Stomach smooth muscle (tissue), 2 donors: ENCODE measurements at regions not wholly inside any gene's neighbourhood (a gene's known extent, or its start where the extent isn't known, plus 50 kb on each side); places are given as distances from the start of the nearest gene placed in this dataset.

Experiments used
- H3K27ac ChIP-seq: one replicate; pipeline ENCODE4 v1.7.0; 2013; ENCODE audit warnings: mild to moderate bottlenecking, low read length, inconsistent platforms
- H3K27me3 ChIP-seq, 2 donors: one replicate each; pipeline ENCODE4 v1.7.0; 2013; ENCODE audit warnings: low read length in 2 of 2; ENCODE audit not compliant: insufficient read depth in 2 of 2, control insufficient read depth in 1 of 2
- H3K36me3 ChIP-seq, 2 donors: one replicate each; pipeline ENCODE4 v1.7.0; 2013; ENCODE audit warnings: low read length in 2 of 2; ENCODE audit not compliant: control insufficient read depth in 2 of 2, insufficient read depth in 2 of 2
- H3K4me1 ChIP-seq: one replicate; pipeline ENCODE4 v1.7.0; 2013; ENCODE audit warnings: low read length; ENCODE audit not compliant: control insufficient read depth, insufficient read depth
- H3K4me3 ChIP-seq, 2 donors: one replicate each; pipeline ENCODE4 v1.7.0; 2013; ENCODE audit warnings: low read length in 2 of 2
- H3K9ac ChIP-seq, 2 donors: one replicate each; pipeline ENCODE4 v1.7.0; 2013; ENCODE audit warnings: low read length in 2 of 2, mild to moderate bottlenecking in 1 of 2
- H3K9me3 ChIP-seq, 2 donors: one replicate each; pipeline ENCODE4 v1.7.0; 2013; ENCODE audit warnings: low read length in 2 of 2; ENCODE audit not compliant: control insufficient read depth in 2 of 2
- donor health status: healthy.
- donor health status: Pancreatic carcinoma.

GRCh38 chr2:62315476-62315875 is 119.6 kb downstream of the B3GNT2 start:
- H3K27me3 ChIP-seq, result no peaks in the 10 kb centered on the region
- no peak overlapping the region for H3K27ac ChIP-seq
- no peaks in the 10 kb centered on the region for H3K9me3 ChIP-seq
- no peaks in the 10 kb centered on the region for H3K36me3 ChIP-seq
- no peak overlapping the region for H3K9ac ChIP-seq
- H3K4me1 ChIP-seq, result no peaks in the 10 kb centered on the region
- no peak overlapping the region for H3K4me3 ChIP-seq

GRCh38 chr2:62314291-62314690 is 118.4 kb downstream of the B3GNT2 start:
- Histone ChIP-seq H3K4me1 (peaks cover 3% of the 10 kb centered on the region), H3K4me3 (no peak overlapping the region), H3K36me3 (no peaks in the 10 kb centered on the region), H3K9ac (no peak overlapping the region), H3K9me3 (no peaks in the 10 kb centered on the region), H3K27ac (no peak overlapping the region), H3K27me3 (no peaks in the 10 kb centered on the region)

- Histone ChIP-seq H3K27me3 (no peaks in the 10 kb centered on the region), H3K4me3 (no peak overlapping the region), H3K9me3 (no peaks in the 10 kb centered on the region), H3K9ac (no peak overlapping the region), H3K36me3 (no peaks in the 10 kb centered on the region), H3K4me1 (peaks cover 5% of the 10 kb centered on the region), H3K27ac (no peak overlapping the region)
Observed at GRCh38 chr2:62313449-62314227, 117.7 kb downstream of the B3GNT2 start.

- H3K9ac ChIP-seq, result no peak overlapping the region
- H3K4me3 ChIP-seq, result no peak overlapping the region
- no peaks in the 10 kb centered on the region for H3K36me3 ChIP-seq
- H3K4me1 ChIP-seq, result peaks cover 16% of the 10 kb centered on the region
- no peak overlapping the region for H3K27ac ChIP-seq
- H3K9me3 ChIP-seq, result no peaks in the 10 kb centered on the region
- H3K27me3 ChIP-seq, result no peaks in the 10 kb centered on the region
Observed at GRCh38 chr2:62309465-62310091, 113.7 kb downstream of the B3GNT2 start.

GRCh38 chr2:62309081-62309464 is 113.2 kb downstream of the B3GNT2 start:
- Histone ChIP-seq H3K9me3 (no peaks in the 10 kb centered on the region), H3K9ac (no peak overlapping the region), H3K27ac (no peak overlapping the region), H3K27me3 (no peaks in the 10 kb centered on the region), H3K36me3 (no peaks in the 10 kb centered on the region), H3K4me1 (peaks cover 16% of the 10 kb centered on the region), H3K4me3 (no peak overlapping the region)

- peaks cover 16% of the 10 kb centered on the region for H3K4me1 ChIP-seq
Observed at GRCh38 chr2:62307469-62308389, 111.8 kb downstream of the B3GNT2 start.

GRCh38 chr2:62306751-62307468 is 111.0 kb downstream of the B3GNT2 start:
- Histone ChIP-seq H3K9me3 (no peaks in the 10 kb centered on the region), H3K27me3 (no peaks in the 10 kb centered on the region), H3K9ac (peak overlapping the region in 1 of 2 donors; percentile 21), H3K4me3 (no peak overlapping the region), H3K27ac (no peak overlapping the region), H3K4me1 (peaks cover 16% of the 10 kb centered on the region), H3K36me3 (no peaks in the 10 kb centered on the region)

More at GRCh38 chr2:62307469-62308389, 111.8 kb downstream of the B3GNT2 start:
- Histone ChIP-seq H3K9ac (peak overlapping the region in 1 of 2 donors; percentile 21), H3K9me3 (no peaks in the 10 kb centered on the region), H3K36me3 (no peaks in the 10 kb centered on the region), H3K27ac (no peak overlapping the region), H3K4me3 (no peak overlapping the region), H3K27me3 (no peaks in the 10 kb centered on the region)

- Histone ChIP-seq H3K27me3 (no peaks in the 10 kb centered on the region), H3K9ac (no peak overlapping the region), H3K36me3 (no peaks in the 10 kb centered on the region), H3K9me3 (no peaks in the 10 kb centered on the region), H3K27ac (no peak overlapping the region), H3K4me3 (no peak overlapping the region), H3K4me1 (peaks cover 16% of the 10 kb centered on the region)
Observed at GRCh38 chr2:62305421-62306176, 109.7 kb downstream of the B3GNT2 start.

- Histone ChIP-seq H3K9me3 (no peaks in the 10 kb centered on the region), H3K27ac (no peak overlapping the region), H3K4me1 (peaks cover 16% of the 10 kb centered on the region), H3K4me3 (no peak overlapping the region), H3K27me3 (no peaks in the 10 kb centered on the region), H3K9ac (no peak overlapping the region), H3K36me3 (no peaks in the 10 kb centered on the region)
Observed at GRCh38 chr2:62304429-62305417, 108.8 kb downstream of the B3GNT2 start.
